ENCODE measurements at regions not wholly inside any gene's neighbourhood (a gene's known extent, or its start where the extent isn't known, plus 50 kb on each side); places are given as distances from the start of the nearest gene placed in this dataset.
"Not testable (repeated sequence)": the region's sequence is repeated elsewhere in the genome, so short reads cannot be mapped to it uniquely, and the experiment has no call there.

- TF ChIP-seq CTCF (IDR thresholded peaks at IDR 0.05): no peak
- ATAC-seq: no peak
- no peak overlapping the region for H3K4me3 ChIP-seq
- no peak overlapping the region for H3K27ac ChIP-seq
- H3K36me3 ChIP-seq: no peaks in the 10 kb centered on the region
- H3K4me1 ChIP-seq: no peaks in the 10 kb centered on the region
- H3K27me3 ChIP-seq (ENCODE audit: low read depth): no peaks in the 10 kb centered on the region
- H3K9me3 ChIP-seq: no peaks in the 10 kb centered on the region
- DNase-seq: no peak
- intact Hi-C loops (cut with DNase I): no loop called here
These were observed 161.0 kb downstream of the CPXCR1 start for GRCh38 chrX:88908056-88908455.

DNA sequence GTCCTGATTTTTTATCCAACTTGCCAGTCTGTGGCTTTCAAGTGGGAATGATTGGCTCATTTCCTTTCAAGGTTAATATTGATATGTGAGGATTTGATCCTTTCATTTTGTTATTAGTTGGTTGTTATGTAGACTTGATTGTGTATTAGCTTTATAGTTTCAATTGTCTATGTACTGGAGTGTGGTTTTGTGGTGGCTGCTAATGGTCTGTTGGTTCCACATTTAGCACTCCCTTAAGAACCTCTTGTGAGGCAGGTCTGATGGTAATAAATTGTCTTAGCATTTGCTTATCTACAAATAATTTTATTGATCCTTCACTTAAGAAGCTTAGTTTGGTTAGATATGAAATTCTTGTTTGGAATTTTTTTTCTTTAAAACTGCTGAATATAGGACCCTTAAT lies 190.6 kb downstream of the CPXCR1 start:
- no peaks in the 10 kb centered on the region for H3K27me3 ChIP-seq (ENCODE audit: low read depth)
- no peak overlapping the region for H3K27ac ChIP-seq
- H3K36me3 ChIP-seq: no peaks in the 10 kb centered on the region
- no peak overlapping the region for H3K4me3 ChIP-seq
- ATAC-seq (no peak), DNase-seq (no peak)
- intact Hi-C loops (cut with DNase I): no loop called here
- H3K9me3 ChIP-seq: no peaks in the 10 kb centered on the region
- TF ChIP-seq CTCF (IDR thresholded peaks at IDR 0.05): no peak
- H3K4me1 ChIP-seq: no peaks in the 10 kb centered on the region

DNA sequence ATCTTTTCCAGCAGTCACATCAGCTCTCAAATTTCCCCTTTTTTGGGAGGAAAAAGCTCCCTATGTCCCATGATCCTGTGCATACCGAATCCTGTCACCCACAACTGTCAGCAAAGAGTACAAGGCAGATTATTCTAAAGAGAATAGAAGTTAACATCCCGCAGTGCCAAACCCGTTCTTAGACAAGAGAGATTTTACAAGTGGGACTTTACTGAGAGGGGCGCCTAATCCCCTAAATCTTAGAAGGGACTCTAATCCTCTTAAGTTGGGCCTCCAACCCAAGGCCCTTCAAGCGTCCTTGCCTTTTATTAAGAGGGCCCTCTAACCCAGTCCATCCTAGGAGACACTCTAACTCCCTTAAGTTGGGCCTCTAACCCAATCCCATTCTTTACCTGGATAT lies 193.9 kb downstream of the CPXCR1 start:
- no peaks in the 10 kb centered on the region for H3K4me1 ChIP-seq
- DNase-seq (no peak), ATAC-seq (no peak)
- H3K9me3 ChIP-seq: no peaks in the 10 kb centered on the region
- intact Hi-C loops (cut with DNase I): no loop called here
- no peaks in the 10 kb centered on the region for H3K27me3 ChIP-seq (ENCODE audit: low read depth)
- no peak overlapping the region for H3K27ac ChIP-seq
- H3K4me3 ChIP-seq: no peak overlapping the region
- no peaks in the 10 kb centered on the region for H3K36me3 ChIP-seq
- no peak for TF ChIP-seq CTCF (IDR thresholded peaks at IDR 0.05)

- H3K4me1 ChIP-seq: no peaks in the 10 kb centered on the region
- no peaks in the 10 kb centered on the region for H3K9me3 ChIP-seq
- H3K4me3 ChIP-seq: no peak overlapping the region
- DNase-seq: no peak
- no peak overlapping the region for H3K27ac ChIP-seq
- no peak for TF ChIP-seq CTCF (IDR thresholded peaks at IDR 0.05)
- no peak for ATAC-seq
- no peaks in the 10 kb centered on the region for H3K36me3 ChIP-seq
- no peaks in the 10 kb centered on the region for H3K27me3 ChIP-seq (ENCODE audit: low read depth)
- intact Hi-C loops (cut with DNase I): no loop called here
These were observed 197.6 kb downstream of the CPXCR1 start for GRCh38 chrX:88944661-88945060.

DNA sequence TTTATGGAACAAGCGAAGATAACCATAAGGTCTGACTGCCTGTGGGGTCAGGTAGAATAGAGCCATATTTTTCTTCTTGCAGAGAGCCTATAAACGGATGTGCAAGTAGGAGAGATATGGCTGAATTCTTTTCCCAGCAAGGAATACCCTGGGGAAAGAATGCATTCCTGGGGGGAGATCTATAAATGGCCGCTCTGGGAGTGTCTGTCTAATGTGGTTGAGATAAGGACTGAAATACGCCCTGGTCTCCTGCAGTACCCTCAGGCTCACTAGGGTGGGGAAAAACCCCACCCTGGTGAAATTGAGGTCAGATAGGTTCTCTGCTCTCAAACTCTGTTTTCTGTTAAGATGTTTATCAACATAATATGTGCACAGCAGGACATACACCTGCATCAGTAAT lies 209.0 kb downstream of the CPXCR1 start:
- H3K4me3 ChIP-seq; H3K27ac ChIP-seq; H3K36me3 ChIP-seq; H3K9me3 ChIP-seq; intact Hi-C loops (cut with DNase I); H3K4me1 ChIP-seq; H3K27me3 ChIP-seq (ENCODE audit: low read depth); DNase-seq; ATAC-seq: not testable (repeated sequence)

- H3K9me3 ChIP-seq: no peaks in the 10 kb centered on the region
- ATAC-seq (no peak), DNase-seq (no peak)
- intact Hi-C loops (cut with DNase I): no loop called here
- no peak for TF ChIP-seq CTCF (IDR thresholded peaks at IDR 0.05)
- H3K27me3 ChIP-seq (ENCODE audit: low read depth): no peaks in the 10 kb centered on the region
- H3K4me1 ChIP-seq: no peaks in the 10 kb centered on the region
- no peak overlapping the region for H3K4me3 ChIP-seq
- no peaks in the 10 kb centered on the region for H3K36me3 ChIP-seq
- no peak overlapping the region for H3K27ac ChIP-seq
These were observed 230.8 kb downstream of the CPXCR1 start for GRCh38 chrX:88977835-88978234.
